ENCODE measurements at regions not wholly inside any gene's neighbourhood (a gene's known extent, or its start where the extent isn't known, plus 50 kb on each side); places are given as distances from the start of the nearest gene placed in this dataset.
"Not testable (repeated sequence)": the region's sequence is repeated elsewhere in the genome, so short reads cannot be mapped to it uniquely, and the experiment has no call there.

DNA sequence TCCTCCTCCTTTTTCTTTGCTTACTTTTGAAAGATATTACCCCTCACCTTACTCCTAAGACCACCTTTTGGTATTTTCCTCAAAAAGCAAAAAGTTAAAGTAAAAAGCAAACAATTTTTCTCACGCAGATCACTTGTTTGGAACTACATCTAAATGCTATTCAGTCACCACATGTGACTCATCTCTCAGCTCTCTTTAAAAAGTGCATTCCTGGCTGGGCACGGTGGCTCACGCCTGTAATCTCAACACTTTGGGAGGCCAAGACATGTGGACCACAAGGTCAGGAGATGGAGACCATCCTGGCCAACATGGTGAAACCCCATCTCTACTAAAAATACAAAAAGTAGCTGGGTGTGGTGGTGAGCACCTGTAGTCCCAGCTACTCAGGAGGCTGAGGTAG is 218.0 kb downstream of the HS3ST3B1 start:
- DNase-seq, result not testable (repeated sequence)

DNA sequence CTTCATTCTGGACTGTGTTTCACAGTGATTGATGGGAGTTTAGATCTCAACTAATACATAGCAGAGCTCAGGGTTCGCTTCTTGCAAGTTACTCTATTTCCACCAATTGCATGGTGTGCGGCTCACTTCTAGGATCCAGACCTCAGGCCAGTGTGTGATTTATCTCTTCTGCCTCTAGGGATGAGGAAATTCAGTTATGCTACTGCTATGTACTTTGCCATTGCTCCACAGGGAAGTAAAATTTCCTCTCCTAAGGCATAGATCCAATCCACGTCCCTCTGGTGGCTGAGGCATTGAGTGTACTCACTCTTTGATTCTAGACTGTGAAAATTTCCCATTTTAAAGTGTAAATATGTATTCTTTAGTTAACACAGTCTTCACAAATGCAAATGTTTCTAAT is 214.1 kb downstream of the HS3ST3B1 start:
- no peak for DNase-seq

DNA sequence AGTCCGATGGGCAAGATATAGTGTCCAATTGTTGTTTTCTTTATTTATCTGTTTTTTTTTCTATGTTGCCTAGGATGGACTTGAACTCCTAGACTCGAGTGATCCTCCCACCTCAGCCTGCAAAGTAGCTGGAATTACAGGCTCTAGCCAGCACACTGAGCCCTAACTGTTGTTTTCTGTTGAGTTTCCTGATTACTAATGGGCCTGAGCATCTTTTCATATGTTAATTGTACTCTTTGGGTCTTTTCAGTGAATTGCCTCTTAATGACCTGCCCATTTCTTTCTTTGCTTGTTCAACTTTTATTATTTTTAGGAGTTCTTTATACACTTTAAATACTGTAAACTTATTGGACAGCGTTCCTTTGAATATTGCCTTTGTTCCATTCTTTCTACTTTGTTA is 213.0 kb downstream of the HS3ST3B1 start:
- DNase-seq, result no peak

DNA sequence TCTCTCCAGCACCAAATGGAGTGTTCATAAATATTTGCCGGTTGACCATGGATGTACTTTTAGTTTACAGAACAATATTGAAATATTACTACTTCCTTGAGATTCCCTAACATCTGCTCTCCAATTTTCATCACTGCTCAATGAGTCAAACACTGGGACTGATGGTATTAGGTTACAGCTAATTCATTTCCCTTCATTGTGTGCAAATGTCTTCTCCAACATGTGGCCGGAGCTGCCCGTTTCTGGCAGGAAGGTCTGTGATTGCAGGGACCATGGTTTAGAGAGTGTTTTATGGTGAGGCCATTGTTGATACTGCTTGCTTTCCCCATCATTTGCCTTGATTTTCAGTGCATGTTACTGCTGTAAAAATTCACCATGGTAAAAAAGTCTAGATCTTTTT is 209.3 kb downstream of the HS3ST3B1 start:
- DNase-seq, result no peak

DNA sequence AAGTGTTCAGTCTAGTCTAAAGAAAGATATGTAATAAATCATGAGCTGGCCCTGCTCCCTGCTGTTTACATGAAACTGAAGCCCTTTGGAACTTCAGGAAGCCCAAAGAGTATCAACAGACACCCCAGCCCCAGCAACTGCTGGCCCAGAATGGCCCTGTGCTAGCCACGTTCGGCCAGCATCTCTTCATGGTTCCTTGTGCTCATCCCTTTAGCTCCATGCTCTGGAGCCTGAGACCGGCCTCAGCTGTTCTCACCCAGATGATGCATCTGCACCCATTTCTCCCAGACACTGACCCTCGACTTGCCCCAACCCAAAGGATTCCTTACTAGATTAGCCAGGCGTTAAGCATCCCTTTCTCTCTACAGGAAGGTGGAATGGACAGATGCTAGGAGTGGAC is 207.3 kb downstream of the HS3ST3B1 start:
- DNase-seq, result no peak

DNA sequence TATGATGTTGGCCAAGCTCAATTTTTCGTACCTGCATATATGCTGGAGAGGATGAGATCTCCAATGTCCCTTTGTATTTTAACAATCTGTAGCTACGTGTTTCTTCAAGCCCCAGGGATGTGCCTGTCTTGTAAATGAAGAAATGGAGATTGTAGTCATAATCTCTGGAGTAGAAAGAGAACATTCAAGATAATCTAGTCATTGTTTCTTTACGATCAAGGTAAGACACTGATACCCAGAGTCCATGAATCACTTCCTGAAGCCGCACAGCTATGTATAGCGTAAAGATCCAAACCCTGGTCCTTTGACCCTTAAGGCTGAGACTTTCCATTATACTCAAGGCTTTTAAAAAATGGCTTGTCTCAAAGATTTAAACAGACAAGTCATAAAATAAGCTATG is 205.5 kb downstream of the HS3ST3B1 start:
- DNase-seq, result no peak

DNA sequence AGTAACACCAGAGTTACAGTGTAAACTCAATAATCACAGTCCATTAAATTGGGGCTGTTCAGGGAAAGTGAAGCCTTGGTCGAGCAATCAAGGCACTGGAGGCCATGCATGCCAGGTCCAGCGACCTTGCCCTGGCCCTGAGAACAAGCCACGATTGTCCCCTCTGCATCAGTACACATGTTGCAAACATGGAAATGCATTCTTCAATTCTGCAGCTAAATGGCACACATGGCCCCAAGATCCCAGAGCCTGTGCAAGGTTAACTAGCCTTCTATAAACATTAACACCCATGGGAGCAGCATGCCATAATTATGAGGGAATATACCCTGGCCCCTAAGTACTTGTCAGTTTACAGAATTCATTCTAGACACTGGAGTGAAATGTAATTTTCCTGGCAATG is 204.7 kb downstream of the HS3ST3B1 start:
- DNase-seq, result no peak

DNA sequence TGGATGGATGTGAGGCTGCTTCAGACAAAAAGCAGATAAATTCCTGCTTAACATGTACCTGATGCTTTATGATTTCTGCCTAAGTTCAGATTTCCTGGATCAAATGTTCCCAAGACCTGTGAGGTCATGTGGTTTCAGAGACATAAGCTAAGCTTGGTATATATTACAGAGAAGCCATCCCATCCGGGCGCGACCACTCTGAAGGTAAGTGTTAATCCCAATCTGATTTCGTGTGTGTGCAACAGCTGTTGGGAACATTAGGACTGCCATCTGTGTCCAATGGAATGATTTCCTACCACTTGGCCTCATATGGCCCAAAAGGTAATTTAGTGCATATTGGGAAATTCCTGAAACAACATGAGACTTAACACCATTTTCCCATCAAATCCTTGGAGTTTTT is 199.1 kb downstream of the HS3ST3B1 start:
- DNase-seq, result no peak

DNA sequence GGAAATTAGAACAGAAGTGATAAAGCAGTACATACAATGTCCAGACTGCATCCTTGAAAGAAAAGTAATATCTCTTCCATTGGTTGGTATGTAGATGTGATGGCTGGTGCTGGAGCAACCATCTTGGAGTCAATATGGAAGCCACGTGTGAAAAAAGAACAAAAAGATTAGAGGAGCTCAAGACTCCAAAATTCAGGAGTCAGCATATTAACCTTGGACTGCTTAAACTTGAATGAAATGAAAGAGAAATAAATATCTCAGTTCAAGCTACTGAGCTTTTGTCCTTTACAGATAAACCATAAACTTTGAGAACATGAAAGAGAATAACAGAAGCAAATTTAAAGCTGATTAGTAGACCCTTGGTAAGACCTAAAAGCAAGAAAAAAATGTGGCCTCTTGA is 197.9 kb downstream of the HS3ST3B1 start:
- no peak for DNase-seq

DNA sequence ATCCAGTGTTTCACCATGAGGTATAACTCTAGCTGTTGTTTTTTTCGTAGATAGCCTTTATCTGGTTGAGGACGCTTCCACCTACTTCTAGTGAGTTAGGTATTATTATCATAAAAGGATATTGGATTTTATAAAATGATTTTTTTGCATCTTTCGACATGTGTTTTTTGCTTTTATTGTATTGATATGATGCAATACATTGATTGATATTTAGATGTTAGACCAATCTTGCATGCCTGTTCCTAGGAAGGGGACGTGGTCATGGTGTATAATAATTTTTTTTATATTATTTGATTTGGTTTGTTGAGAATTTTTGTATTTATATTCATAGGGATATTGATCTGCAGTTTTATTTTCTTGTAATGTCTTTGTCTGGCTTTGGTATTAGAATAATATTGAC is 193.3 kb downstream of the HS3ST3B1 start:
- no peak for DNase-seq

DNA sequence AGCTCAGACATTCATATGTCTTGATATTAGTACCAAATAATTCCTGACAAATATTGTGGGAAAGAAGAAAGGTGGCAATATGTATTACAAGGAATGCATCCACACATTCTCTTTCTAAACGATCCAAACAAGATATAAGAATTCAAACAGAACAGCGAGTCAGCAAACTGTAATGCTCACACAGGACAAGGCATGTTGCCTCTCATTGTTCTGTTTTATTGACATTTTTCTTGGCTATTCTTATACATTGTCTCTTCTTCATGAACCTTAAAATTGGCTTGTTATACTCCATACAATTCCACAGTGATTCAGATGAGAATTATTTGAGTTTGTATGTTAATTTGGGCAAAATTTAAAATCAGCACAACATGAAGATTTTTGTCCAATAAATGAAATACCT is 189.1 kb downstream of the HS3ST3B1 start:
- DNase-seq, result no peak

DNA sequence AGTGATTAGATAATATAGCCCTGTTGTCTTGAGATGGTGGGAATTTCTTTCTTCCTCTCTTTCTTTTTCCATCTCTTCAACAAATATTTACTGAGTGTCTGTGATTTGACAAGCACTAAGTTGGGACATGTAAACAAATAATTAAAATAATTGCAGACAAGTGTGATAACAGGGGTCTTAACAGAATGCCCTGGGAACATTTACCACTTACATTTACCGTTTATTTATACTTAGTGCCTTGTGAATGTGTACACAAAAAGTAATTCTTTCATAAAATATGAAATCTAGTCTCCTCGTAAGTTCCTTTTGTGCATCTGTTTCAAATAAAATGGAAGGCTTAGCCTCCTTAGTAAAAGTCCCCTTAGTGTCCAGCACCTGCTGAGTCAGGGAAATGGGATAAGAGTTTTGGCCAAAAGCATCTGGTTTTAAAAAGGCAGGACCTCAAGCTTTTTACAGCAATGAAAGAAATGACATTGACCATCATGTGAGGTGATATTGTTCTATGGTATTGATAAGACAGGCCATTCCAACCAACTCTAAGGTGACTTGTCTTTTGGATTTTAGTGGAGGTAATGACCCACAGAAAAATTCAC is 188.2 kb downstream of the HS3ST3B1 start:
- DNase-seq, result no peak

DNA sequence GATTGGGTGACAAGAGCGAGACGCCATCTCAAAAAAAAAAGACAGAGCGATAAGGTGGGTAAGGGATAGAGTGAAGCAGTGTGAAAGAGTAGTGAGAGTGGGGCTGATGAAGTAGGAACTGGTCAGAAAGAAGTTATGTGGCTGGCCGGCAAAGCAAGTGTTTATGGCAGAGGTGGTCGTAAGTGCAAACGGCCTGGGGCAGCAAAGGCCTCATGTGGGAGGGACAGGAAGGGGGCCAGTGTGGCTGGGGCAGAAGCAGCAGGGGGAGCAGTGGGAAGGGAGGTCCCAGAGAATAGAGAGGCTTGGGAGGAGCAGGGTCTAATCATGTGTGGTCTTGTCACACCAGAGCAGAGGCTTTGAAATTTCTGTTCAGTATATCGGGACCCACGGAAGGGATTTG is 186.2 kb downstream of the HS3ST3B1 start:
- DNase-seq, result no peak

DNA sequence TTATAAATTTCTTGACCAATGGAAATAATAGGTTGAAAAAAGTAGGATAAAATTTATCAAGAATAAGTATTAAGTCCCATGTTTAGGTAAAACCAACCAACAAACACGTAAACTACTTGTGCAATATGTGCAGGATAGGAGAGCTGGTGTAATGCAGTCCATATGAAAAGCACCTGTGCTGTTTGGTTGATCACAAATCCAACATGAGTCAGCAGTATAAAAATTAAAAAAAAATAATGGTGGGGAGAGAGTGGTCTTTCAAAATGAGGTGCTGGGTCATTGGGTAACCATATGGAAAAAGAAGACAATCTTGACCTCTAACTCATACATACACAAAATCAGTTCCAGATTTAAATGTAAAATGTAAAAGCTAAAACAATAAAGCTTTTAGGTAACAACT is 181.8 kb downstream of the HS3ST3B1 start:
- no peak for DNase-seq

DNA sequence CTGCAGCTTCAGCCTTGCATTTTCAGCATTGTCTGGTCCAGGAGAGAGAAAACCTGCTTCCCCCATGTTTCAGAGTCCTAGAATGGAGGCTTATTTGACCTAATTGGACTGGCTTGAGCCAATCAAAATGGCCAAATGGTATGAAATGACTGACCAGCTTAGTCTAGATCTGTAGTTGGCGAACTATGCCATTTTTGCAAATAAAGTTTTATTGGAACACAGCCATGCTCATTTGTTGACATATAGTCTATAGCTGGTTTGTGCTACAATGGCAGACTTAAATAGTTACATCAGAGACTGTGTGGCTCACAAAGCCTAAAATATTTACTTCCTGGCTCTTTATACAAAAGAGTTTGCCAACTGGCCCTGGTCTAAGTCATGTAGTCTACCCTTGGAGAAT is 180.8 kb downstream of the HS3ST3B1 start:
- no peak for DNase-seq

DNA sequence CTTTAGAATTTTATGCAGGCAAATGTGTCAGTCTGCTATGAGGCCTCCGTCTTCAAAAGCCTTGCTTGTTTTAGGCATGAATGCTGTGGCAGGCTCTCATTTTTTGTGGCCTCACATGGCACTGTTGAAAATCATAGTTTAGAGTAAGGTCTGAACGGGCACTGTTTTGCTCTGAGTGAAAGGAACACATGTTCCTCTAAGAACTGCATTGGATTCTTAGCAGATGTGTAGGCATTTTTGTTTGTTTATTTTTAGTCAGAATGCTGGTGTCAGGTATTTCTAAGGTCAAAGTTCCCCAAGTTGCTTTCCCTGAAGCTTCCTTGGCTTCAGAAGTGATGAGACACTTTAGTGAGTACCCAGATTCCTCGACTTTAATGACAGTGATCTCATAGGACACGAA is 173.7 kb downstream of the HS3ST3B1 start:
- DNase-seq, result no peak

DNA sequence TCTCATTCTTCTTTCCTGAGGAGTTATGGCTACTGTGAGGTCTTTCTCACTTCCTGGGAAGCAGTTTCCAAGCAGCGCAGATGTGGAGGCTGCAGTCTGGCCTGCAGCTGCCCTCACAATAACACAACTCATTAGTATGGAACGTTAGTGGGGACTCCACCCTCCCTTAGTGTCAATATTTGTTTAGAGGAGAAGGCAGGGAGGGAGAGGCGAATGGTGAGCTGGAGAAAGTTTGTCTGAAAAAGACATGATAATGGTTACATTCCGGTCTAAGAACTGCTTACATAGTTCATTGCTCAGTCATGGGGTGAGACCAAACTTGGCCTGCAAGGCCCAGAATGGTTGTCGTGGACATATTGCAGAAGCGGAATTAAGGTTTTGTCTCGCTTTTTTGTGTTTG is 170.2 kb downstream of the HS3ST3B1 start:
- no peak for DNase-seq

DNA sequence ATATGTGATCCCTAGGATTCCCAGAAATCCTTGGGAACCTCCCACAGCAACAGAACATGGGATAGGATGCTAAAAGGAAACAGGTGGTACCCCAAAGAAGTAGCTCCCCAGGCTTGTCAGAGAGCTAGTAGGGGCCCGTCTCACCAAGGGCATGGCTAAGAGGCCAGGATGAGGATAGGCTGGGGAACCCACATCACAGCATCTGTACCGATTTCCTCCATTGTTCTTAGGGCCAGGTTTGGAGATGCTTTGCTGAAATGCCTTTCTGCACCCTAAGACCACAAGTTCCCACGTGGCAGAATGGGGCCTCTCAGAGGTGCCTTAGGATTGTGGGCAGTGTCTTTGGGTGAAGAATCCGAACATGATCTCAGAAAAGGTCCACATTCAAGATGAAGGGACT is 169.5 kb downstream of the HS3ST3B1 start:
- DNase-seq, result no peak

DNA sequence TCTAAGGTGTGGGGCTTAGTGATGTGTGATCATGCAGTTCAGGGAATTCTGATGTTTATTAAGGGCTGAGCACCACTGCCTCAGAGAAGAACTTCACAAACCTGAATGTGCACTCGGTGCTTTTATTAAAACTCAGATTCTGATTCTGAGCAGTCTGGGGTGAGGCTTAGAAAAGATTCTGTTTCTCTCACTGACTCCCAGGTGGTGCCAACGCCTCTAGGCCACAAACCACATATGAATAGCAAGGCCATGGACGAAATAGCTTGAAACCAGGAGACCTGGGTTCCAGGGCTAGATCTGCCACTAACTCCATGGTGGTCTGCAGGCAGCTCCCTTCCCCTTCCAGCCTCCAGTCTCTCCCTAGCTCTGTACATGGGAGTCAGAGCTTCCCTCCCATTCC is 169.1 kb downstream of the HS3ST3B1 start:
- DNase-seq, result no peak

DNA sequence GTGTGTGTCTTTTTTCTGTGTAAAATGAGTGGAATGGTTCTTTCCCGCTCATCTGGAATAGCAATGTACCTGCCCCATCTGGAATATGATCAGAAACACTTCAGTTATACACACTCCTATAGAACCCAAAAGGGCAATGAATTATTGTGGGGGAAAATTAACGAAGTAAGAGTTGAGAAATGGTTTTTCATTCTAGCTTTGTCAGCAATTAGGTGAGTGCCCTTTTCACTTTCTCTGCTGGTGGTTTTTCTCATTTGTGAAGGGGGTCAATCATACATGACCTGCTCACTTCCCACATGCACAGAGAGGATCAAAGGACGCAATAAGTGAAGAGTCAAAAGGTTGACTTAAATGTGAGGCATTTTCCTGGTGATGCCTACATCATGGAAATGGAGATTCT is 168.0 kb downstream of the HS3ST3B1 start:
- no peak for DNase-seq

DNA sequence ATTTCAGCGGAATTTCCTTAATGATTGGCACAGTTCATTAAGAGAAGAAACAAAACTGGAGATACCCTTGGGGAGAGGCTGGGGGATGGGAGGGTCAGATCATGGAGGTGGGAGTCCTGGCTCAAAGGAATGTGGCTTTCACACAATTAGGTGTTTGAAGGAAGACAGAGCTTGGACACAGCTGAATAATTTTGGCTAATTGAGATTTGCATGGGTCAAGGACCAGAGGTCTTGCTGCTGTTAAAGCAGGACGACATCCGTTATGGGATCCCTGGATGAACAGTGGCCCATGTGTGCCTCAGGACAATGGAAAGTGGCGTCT is 160.3 kb downstream of the HS3ST3B1 start:
- DNase-seq, result no peak

DNA sequence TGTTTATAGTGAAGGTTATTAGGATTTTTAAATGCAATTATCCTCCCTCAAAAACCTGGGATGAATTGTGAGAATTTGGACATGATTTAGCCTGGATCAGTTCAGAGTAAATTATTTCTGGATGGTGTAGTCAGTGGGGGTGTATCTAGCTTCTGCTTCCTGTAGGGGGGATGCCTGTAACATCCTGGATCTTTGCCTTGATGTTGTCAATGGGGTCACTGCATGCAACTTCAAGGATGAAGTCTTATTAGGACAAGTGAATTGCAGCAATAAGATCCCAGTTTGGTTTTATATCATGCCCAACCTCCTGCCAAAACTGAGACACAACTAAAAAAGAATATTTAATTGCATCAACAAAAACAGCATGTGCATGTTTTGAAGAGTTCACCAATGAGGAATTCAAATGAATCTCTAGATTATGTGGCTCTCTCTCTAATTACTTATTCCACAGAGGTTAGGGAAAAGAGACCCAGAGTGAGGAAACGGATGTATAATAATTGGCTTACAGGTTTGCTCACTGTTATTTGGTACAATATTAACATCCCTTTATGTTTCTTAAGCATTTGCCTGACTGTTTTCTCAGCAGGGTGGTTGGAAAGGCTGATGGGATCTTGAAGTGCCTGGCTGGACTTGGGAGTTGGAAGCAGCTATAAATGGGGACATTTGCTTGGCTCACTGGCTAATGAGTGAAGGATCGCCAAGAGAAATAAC is 159.8 kb downstream of the HS3ST3B1 start:
- no peak for DNase-seq

DNA sequence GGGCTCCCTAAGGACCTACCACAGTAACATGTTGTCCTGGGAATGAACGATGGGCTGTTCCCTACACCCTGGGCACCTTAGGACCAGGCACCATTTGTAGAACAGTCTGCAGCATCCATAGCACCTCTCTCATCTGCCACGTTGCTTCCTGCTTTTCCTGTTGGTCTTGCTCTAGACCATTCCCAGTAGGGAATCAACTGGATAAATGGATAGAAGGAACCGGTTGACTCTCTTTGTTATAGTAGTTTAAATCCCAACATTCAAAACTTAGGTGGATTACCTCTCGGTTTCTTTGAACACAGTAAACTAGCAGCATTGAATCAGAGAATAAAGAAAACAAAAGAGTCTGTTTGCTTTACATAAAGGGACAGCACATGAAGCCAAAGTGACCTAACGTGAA is 159.1 kb downstream of the HS3ST3B1 start:
- no peak for DNase-seq

DNA sequence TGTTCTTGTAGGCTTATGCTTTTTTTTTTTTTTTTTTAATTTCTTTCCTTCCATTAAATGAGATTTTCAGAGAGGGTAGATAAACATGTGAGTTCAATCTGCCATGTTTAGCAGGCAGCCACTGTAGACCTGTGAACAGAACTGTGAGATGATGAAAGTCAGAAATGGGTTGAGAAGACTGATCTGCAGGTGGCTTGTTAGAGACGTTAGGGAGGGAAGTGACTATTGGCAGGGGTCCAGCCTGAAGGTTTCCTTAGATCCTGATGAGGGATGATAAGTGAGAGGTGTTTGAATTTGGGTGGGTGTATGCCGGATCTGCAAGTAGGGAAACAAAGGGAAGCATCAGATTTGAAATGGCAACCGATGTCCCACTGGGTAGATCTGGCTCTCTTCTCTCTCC is 157.8 kb downstream of the HS3ST3B1 start:
- no peak for DNase-seq

DNA sequence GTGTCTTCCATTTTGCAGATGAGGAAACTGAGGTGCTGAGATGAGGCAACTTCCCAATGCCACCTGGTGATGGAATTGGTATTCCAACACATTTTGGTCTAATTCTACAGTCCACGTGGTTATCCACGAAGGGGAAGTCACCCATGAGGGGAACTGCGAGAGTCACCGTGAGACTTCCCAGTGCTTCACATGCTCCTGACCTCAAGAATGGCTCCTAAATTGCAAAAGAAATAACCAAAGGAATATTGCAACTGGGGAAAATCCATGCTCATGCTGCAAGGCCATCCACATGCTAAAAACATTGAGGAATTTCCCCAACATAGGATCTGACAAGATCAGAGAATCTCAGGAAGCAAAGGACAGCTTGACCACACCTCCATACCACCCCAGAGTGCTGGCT is 153.9 kb downstream of the HS3ST3B1 start:
- no peak for DNase-seq

DNA sequence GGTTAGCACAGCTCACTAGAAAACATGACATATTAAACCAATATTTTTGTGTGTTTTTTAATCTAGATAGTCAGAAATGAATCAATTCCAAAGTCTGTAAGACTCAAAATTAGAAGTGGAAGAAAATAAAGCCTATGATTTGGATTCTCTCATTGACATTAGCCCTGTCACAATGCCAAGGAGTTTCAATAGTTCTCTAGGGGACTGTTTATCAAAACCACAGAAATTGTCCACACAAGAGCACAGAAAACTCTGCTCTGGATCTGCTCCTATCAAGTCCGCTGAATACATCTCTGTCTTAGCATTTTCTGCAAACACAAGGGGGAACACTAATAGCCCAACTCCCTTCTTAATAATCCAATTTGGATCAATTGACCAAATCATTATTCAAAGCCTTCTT is 152.0 kb downstream of the HS3ST3B1 start:
- DNase-seq, result no peak

All from NCI-H510A treated with DMSO at 0.1 percent for 48 hours (cell line).